ENCODE measurements at regions not wholly inside any gene's neighbourhood (a gene's known extent, or its start where the extent isn't known, plus 50 kb on each side); places are given as distances from the start of the nearest gene placed in this dataset.

GRCh38 chr7:33728873-33729551 is 176.3 kb upstream of the BMPER start:
- Mint-ChIP-seq H3K27me3 (no peaks in the 10 kb centered on the region), H3K4me1 (no peaks in the 10 kb centered on the region), H3K36me3 (ENCODE audit: low read depth) (no peaks in the 10 kb centered on the region), H3K27ac (no peak overlapping the region), H3K9me3 (no peaks in the 10 kb centered on the region), H3K4me3 (no peak overlapping the region)
- DNase-seq (no peak), ATAC-seq (no peak)

GRCh38 chr7:33729726-33730125 is 175.6 kb upstream of the BMPER start:
- no peak for DNase-seq
- Mint-ChIP-seq H3K36me3 (ENCODE audit: low read depth) (no peaks in the 10 kb centered on the region), H3K27ac (no peak overlapping the region), H3K9me3 (no peaks in the 10 kb centered on the region), H3K4me3 (no peak overlapping the region), H3K4me1 (no peaks in the 10 kb centered on the region), H3K27me3 (no peaks in the 10 kb centered on the region)
- ATAC-seq: no peak

- H3K36me3 Mint-ChIP-seq (ENCODE audit: low read depth): no peaks in the 10 kb centered on the region
- ATAC-seq: peak; percentile 6
- no peak overlapping the region for H3K27ac Mint-ChIP-seq
- H3K9me3 Mint-ChIP-seq: no peaks in the 10 kb centered on the region
- no peaks in the 10 kb centered on the region for H3K27me3 Mint-ChIP-seq
- no peak overlapping the region for H3K4me3 Mint-ChIP-seq
- H3K4me1 Mint-ChIP-seq: no peaks in the 10 kb centered on the region
- no peak for DNase-seq
Observed at GRCh38 chr7:33730958-33731357, 174.4 kb upstream of the BMPER start.

GRCh38 chr7:33731912-33732311 is 173.4 kb upstream of the BMPER start:
- Mint-ChIP-seq H3K9me3 (no peaks in the 10 kb centered on the region), H3K36me3 (ENCODE audit: low read depth) (no peaks in the 10 kb centered on the region), H3K4me1 (no peaks in the 10 kb centered on the region), H3K27ac (no peak overlapping the region), H3K27me3 (no peaks in the 10 kb centered on the region), H3K4me3 (no peak overlapping the region)
- ATAC-seq (no peak), DNase-seq (no peak)

- DNase-seq: no peak
- Mint-ChIP-seq H3K36me3 (ENCODE audit: low read depth) (no peaks in the 10 kb centered on the region), H3K27ac (no peak overlapping the region), H3K27me3 (no peaks in the 10 kb centered on the region), H3K9me3 (peaks cover 2% of the 10 kb centered on the region), H3K4me3 (no peak overlapping the region), H3K4me1 (no peaks in the 10 kb centered on the region)
- no peak for ATAC-seq
Observed at GRCh38 chr7:33732462-33732861, 172.9 kb upstream of the BMPER start.

GRCh38 chr7:33733870-33734650 is 171.3 kb upstream of the BMPER start:
- H3K27me3 Mint-ChIP-seq: no peaks in the 10 kb centered on the region
- no peaks in the 10 kb centered on the region for H3K36me3 Mint-ChIP-seq (ENCODE audit: low read depth)
- H3K4me1 Mint-ChIP-seq: no peaks in the 10 kb centered on the region
- DNase-seq (no peak), ATAC-seq (no peak)
- no peak overlapping the region for H3K4me3 Mint-ChIP-seq
- H3K27ac Mint-ChIP-seq: no peak overlapping the region
- peaks cover 6% of the 10 kb centered on the region for H3K9me3 Mint-ChIP-seq

GRCh38 chr7:33735403-33735802 is 169.9 kb upstream of the BMPER start:
- Mint-ChIP-seq H3K27ac (no peak overlapping the region), H3K4me3 (no peak overlapping the region), H3K9me3 (peaks cover 6% of the 10 kb centered on the region), H3K36me3 (ENCODE audit: low read depth) (no peaks in the 10 kb centered on the region), H3K4me1 (no peaks in the 10 kb centered on the region), H3K27me3 (no peaks in the 10 kb centered on the region)
- no peak for DNase-seq
- no peak for ATAC-seq

GRCh38 chr7:33736521-33737221 is 168.7 kb upstream of the BMPER start:
- H3K27ac Mint-ChIP-seq: no peak overlapping the region
- ATAC-seq: no peak

GRCh38 chr7:33738260-33738935 is 166.9 kb upstream of the BMPER start:
- Mint-ChIP-seq H3K4me3 (no peak overlapping the region), H3K27me3 (no peaks in the 10 kb centered on the region), H3K4me1 (no peaks in the 10 kb centered on the region), H3K27ac (no peak overlapping the region), H3K9me3 (peaks cover 6% of the 10 kb centered on the region), H3K36me3 (ENCODE audit: low read depth) (no peaks in the 10 kb centered on the region)
- no peak for DNase-seq
- no peak for ATAC-seq

More at GRCh38 chr7:33736521-33737221, 168.7 kb upstream of the BMPER start:
- Mint-ChIP-seq H3K4me3 (no peak overlapping the region), H3K27me3 (no peaks in the 10 kb centered on the region), H3K4me1 (no peaks in the 10 kb centered on the region), H3K36me3 (ENCODE audit: low read depth) (no peaks in the 10 kb centered on the region), H3K9me3 (peaks cover 6% of the 10 kb centered on the region)
- no peak for DNase-seq

GRCh38 chr7:33739286-33739685 is 166.1 kb upstream of the BMPER start:
- Mint-ChIP-seq H3K9me3 (peaks cover 12% of the 10 kb centered on the region), H3K4me1 (no peaks in the 10 kb centered on the region), H3K4me3 (no peak overlapping the region), H3K27ac (no peak overlapping the region), H3K27me3 (no peaks in the 10 kb centered on the region), H3K36me3 (ENCODE audit: low read depth) (no peaks in the 10 kb centered on the region)
- no peak for DNase-seq
- no peak for ATAC-seq

- Mint-ChIP-seq H3K4me3 (no peak overlapping the region), H3K4me1 (no peaks in the 10 kb centered on the region), H3K36me3 (ENCODE audit: low read depth) (no peaks in the 10 kb centered on the region), H3K27ac (no peak overlapping the region), H3K27me3 (no peaks in the 10 kb centered on the region), H3K9me3 (peaks cover 10% of the 10 kb centered on the region)
- DNase-seq (no peak), ATAC-seq (no peak)
Observed at GRCh38 chr7:33742521-33742920, 162.8 kb upstream of the BMPER start.

- no peaks in the 10 kb centered on the region for H3K4me1 Mint-ChIP-seq
- no peaks in the 10 kb centered on the region for H3K27me3 Mint-ChIP-seq
- H3K27ac Mint-ChIP-seq: no peak overlapping the region
- ATAC-seq (no peak), DNase-seq (no peak)
- no peaks in the 10 kb centered on the region for H3K36me3 Mint-ChIP-seq (ENCODE audit: low read depth)
- peaks cover 7% of the 10 kb centered on the region for H3K9me3 Mint-ChIP-seq
- no peak overlapping the region for H3K4me3 Mint-ChIP-seq
Observed at GRCh38 chr7:33742999-33743587, 162.2 kb upstream of the BMPER start.

- no peak for DNase-seq
- no peak for ATAC-seq
- no peaks in the 10 kb centered on the region for H3K4me1 Mint-ChIP-seq
- no peaks in the 10 kb centered on the region for H3K36me3 Mint-ChIP-seq (ENCODE audit: low read depth)
- peaks cover 7% of the 10 kb centered on the region for H3K9me3 Mint-ChIP-seq
- no peak overlapping the region for H3K4me3 Mint-ChIP-seq
- H3K27ac Mint-ChIP-seq: no peak overlapping the region
- no peaks in the 10 kb centered on the region for H3K27me3 Mint-ChIP-seq
Observed at GRCh38 chr7:33743594-33743993, 161.7 kb upstream of the BMPER start.

- H3K27ac Mint-ChIP-seq: no peak overlapping the region
- no peak overlapping the region for H3K4me3 Mint-ChIP-seq
- ATAC-seq: no peak
- H3K36me3 Mint-ChIP-seq (ENCODE audit: low read depth): no peaks in the 10 kb centered on the region
- peaks cover 7% of the 10 kb centered on the region for H3K9me3 Mint-ChIP-seq
- H3K27me3 Mint-ChIP-seq: no peaks in the 10 kb centered on the region
- H3K4me1 Mint-ChIP-seq: no peaks in the 10 kb centered on the region
- DNase-seq: no peak
Observed at GRCh38 chr7:33744293-33745075, 160.9 kb upstream of the BMPER start.
